ENCODE measurements at regions not wholly inside any gene's neighbourhood (a gene's known extent, or its start where the extent isn't known, plus 50 kb on each side); places are given as distances from the start of the nearest gene placed in this dataset.

DNA sequence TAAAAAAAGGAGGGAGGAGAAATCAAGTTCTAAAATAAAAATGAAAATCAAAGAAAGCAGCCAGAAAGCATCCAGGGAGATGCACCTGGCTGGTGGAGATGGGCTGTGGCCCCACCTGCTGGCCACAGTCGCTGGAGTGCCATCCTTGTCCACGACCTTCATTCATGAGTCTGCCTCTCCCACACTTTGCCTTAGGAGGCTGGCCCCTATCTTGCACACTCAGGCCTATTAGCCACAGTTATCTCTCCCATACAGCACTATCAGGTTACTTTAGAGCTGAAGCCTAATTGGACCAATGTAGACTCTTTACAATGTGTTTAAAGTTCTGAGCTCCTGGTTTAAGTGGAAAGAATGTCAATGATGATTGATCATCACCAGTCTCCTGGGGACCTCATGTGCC, 392.0 kb upstream of the RORA start:
- peak; percentile 77 for DNase-seq

DNA sequence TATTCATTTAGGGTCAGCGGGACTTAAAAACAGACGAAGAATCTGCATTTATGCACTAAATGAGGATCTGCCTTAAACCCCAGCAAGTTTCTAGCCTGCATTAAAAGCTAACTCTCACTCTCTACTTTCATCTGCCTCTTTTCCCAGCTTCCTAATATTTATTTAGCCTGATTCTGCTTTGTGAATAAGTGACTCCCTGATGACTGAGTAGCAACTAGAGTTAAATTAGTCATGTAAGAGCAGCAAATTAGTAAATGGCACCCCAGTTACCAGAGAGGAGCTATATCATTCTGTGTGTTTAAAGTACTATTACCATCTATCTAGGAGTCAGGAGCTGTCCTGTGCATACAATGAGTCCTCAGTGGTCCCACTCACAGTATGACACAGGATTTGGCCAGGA, 391.0 kb upstream of the RORA start:
- no peak for DNase-seq

DNA sequence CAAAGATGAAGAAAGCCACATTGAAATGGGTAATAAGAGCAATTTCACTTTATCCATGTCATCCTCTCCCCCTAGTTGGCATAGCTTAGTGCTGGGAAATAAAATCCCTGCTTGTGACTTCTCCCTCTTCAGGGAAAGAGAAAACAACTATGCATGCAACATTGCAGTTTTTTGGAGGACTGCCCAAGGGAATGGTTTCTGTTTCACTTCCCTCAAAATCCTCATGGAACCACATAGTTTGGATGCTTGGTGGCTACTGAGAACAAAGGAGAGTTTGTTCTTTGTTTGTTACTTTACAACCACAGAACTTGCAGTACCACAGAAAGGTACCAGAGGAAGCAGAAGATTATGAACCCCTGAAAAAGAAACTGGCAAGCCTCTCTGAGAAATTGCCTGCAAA, 384.6 kb upstream of the RORA start:
- DNase-seq = no peak

DNA sequence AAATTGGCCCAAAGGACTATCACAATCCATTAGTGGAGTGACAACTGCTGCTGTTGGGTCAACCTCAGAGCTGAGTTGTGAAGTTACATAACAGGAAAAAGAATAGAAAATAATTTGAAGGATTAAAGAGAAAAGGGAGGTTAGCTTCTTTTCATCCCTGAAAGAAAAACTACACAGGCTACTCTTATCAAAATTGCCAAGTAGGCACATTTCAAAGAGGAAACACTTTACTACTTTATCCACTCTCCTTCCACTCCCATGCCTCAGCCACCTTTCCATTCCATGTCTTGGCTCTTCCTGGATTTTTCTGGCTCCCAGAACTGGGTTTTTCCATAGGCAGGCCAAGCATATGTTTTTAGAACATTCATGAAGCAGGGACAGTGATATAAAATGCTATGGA, 384.0 kb upstream of the RORA start:
- no peak for DNase-seq

DNA sequence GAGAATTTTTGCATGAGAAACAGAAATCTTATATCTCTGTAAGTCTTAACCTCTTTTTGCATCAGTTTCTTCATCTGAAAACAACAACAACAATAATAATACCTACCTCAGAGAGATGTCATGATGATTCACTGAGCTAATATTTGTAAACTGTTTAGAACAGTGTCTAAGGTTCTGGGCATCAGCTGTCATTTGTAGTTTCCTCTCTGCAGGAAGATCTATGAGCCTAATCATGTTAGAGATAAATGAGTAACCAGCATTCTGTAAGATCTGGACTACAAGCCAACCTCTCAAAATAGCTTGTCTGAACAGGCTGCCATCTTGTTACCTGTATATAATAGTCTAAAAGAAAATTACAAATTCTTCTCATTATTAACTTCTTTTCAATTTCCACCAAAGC, 383.0 kb upstream of the RORA start:
- no peak for DNase-seq

DNA sequence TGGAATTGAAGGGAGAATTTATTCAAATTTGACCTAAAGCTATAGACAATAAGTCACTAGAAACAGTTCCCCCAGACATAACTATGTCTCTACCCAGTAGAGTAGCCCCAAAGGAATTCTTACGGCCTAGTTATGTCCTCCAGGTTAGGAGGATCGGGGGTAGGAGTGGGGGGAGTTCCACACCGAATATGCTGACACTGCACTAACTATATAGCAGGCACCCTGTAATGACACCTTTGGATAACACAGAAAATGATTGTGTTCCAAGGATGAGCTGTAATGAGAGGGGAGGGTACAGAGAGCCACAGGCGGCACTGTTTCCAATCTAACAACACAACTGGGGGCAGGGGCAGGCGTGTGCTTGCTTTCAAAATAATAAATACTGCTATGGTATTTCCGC, 376.2 kb upstream of the RORA start:
- no peak for DNase-seq

DNA sequence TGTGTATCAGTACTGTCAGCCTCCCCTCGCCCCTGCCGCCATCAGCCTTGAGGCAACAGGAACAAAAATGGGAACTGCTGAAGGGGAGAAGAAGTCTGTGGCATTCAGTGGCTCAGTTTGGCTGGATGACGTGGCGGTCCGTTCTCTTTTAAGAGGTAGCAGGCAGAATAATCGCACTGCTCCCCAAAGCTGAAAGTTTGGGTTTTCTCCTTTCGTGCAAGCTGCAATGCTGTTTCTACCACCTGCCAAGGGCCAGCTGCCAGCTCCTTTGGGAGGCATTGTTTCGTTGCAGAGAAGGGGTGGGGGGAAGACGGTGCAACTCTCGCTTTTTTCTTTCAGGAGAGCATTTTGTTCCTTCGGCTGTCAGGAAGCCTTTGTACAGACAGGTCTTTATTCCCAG, 369.6 kb upstream of the RORA start:
- peak; percentile 92 for DNase-seq

DNA sequence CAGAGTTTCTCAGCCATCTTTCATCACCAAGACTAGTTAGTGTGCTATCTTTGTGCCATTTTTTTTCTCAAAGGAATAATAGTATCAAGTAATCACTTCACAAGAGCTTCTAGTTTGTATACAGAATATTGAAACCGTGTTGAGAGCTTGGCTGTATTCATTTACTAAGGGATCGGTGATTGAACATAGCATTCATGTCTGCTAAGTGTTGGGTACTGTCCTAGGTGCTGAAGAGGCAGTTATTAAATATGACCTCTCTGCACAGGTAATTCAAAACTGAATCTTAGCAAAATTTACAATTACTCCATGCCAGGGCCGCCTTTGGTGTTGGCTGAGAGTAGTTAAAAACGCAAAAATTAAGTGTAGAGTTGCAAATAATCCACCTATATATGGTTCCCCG, 355.3 kb upstream of the RORA start:
- DNase-seq = no peak

DNA sequence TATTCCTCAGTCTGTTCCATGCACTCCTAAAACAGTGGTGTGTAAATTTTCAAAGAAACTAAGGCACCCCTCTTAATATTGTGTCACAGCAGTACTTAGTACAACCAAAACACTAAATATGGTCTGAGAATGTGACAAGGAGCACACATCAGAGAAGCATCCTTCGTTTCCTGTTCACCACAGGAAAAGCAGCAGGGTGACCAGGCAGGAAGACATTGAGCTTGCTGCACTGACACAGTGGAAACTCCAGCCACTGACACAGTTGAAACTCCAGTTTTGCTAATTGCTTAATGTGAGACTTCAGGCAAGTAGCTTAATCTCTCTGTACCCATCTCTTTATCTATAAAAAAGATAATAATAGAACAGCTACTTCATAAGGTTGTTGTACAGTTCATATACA, 353.0 kb upstream of the RORA start:
- no peak for DNase-seq

DNA sequence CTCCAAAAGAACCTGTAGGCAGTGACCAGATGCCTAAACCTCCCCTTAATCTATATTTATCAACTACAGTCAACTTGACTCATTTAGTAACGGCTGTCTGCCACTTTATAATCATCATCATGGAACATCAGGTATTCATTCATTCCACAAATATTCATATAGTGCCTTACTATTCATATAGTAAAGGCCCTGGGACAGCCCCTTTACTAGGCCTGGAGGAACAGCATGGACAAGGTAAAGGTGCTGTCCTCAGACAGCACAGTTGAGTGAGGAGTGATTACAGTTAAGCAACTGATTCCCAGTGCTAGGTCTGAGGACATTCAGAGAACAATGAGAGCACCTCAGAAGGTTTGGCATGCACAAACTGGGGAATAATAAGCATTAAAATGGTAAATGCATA, 346.5 kb upstream of the RORA start:
- DNase-seq = no peak

DNA sequence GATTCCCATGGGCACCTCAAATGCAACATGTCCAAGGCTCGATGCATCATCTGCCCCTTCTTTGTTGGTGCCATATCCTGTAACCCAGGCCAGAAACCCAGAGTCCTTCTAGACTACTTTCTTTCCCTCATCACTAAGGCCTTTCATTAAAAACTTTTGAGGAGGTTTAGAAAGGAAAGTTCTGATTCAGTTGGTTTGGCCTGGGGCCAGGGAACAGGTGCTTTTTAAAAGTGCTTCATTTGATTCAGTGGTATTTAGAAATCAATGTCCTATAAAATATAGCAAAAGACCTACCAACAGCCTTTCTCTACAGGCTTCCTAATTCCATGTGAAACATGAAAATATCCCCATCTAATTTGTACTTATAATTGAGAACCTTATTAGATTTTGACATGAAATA, 341.9 kb upstream of the RORA start:
- DNase-seq = no peak

DNA sequence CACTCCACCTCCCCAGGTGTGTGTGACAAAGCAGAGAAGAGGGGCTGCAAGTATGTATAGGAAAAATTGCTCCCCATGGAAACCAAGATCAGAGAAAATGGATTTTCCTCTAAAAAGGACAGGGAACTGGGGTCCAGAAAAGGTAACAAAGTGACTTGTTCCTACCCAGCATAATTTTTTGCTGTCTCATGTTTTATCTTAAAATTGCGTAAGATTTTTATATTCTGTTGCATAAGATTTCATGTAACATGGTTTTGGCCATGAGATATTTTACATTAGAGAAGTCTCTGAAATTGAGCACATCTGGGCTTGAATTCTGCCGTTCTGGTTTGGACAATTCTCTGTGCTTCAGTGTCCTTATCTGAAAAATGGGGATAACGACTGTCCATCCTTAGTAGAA, 335.7 kb upstream of the RORA start:
- DNase-seq = no peak

DNA sequence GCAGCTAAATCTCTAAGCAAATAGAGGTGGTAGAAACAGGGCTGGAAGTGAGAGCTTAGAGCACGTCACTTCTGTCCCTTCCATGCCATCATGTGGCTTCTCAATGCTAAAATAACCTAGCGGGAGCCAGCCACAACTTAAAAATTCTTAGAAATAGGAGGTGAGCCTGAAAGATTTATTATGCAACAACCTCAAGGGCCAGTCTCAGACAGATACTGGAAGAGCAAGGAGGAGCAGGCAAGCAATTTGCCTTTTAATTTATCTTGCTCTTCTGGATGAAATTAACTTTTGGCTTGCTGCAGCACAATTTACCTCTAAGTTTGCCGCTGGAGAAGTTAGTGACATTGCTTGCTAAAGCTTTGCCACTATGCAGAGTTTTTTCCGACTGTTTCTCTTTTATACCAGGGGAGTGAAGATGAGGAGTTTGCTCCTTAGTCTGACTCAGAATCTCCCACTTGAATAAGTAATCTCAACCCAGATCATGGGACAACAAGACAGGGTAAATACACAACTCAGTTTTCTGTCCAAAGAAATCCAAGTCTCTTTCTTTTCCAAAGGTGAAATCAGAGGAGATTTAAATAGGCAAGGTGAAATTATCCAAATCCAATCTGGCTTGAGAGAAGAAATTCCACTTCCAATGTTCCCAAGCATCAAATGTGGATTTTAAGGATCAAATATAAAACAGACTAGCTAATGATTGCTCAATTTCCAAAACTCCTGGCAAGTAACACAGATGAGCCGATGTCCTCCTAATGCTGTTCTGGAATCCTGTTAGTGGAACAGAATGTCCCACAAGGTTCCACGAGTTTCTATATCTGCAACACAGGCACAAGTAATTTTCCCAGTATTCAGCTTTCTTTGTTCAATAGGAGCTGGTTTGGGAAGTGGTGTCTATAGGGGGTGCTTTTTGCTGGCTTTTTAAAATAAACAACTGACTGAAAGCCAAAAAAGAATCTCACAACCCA, 329.4 kb upstream of the RORA start:
- DNase-seq = no peak

DNA sequence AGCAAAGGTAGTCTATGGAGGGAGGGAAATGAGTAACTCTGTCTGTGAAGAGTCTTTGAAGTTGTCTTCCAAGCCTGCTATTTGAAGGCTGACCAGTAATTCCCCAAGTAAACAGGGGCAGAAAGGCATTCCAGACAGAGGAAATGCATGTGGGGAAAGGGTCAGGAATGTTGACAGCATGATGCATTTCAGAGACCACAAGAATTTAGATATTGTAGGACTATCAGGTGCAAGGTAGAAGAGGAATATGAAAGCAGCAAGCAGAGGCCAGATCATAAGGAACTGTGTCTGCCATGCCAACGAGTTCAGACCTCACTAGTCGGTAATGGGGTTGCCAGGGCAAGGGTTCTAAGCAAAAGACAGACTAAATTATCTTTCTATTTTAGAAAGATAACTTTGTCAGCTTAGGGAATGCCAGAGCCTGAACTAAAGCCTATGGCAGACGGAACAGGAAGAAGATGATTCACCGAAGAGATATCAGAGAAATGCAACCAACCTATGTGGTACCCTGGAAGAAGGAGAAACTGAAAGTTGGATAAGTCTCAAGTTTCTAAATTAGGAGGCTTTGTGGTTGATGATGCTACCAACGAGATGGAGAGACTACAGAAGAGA, 327.0 kb upstream of the RORA start:
- no peak for DNase-seq

DNA sequence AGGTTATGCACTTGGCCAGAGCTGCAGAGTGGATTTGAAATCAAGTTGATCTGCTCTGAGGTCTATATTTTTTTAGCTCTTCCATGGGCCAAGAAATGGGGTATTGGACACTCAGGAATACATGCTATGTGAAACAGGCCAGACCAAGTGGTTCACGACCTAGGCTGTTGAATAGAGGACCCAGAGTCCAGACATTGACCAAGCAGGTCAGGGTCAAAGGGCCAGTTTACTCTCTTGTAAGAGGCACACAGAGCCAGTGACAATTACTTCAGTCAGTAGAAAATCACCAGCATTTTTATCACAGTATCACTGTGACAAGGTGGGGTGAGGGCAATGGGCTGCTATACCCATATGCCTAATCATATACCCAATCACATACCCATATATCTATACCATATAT, 320.6 kb upstream of the RORA start:
- no peak for DNase-seq

DNA sequence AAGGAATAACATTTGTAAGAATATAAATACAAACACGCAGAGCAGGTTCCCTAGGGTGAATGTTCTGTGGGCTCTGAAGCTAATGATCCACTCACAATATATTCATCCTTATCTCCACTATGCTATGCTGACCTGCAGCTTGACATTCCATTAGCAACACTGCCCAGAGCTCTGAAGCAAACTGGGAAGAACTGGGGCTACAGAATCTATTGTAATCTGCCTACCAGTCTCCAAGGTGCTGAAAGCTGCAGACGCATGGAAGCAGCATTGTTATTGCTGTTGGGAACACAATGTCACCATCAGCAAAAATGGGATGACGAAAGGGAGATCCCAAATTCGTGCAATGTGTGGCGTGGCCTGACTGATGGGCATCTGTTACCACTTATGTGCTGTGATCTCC, 316.7 kb upstream of the RORA start:
- DNase-seq = no peak

DNA sequence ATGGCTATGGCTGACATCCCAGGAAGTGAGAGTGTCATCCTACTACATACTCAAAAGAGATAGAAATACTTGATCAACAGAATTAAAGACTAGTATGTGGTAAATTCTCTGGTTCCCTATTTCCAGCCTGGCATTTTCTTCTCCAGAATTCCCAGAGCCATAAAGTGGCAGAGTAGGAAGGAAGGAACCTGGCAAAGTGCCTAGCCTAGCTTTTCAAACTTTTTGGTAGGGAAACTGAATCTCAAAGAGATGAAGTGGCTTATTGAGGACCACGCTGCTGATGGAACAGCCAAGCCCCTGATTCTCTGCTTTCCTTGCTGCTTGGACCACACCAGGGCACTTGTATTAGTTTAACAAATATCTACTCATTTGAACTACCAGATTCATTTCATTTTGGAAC, 312.4 kb upstream of the RORA start:
- no peak for DNase-seq

DNA sequence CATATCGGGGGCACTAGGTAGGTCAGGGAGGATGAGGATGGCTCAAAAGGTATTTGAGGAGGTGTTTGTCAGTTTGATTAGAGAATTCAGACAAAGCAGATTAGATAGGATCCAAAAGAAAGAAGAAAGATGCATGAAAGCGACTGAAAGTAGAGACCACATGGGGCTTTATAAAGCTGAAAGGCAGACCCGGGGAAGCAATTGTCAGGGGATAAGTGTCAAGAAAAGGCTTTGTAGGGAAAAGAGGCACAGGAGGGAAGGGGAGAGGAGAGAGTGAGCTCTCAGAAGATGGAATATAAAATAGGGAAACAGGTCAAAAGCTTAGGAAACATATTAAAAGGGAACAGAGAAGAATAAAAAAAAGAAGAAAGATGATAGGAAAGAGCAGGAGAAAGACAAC, 308.2 kb upstream of the RORA start:
- no peak for DNase-seq

DNA sequence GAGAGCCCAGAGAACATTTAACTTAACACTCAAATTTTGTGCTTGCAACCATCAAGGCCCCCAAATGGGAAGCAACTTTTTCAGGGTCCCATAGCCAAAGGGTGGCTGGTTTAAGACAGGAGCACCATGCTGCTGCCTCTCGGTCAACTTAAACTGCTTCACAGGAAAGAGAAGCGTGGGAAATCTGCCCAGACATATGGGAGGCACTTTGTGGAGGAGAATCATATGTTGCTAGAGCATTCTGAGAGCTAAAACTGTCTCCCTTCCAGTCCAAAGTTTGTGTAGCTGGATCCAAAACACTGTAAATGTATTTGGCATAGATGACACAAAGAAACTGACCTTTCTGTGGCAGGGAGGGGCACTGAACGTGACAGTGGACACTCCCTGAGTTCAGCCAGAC, 305.9 kb upstream of the RORA start:
- DNase-seq = no peak

DNA sequence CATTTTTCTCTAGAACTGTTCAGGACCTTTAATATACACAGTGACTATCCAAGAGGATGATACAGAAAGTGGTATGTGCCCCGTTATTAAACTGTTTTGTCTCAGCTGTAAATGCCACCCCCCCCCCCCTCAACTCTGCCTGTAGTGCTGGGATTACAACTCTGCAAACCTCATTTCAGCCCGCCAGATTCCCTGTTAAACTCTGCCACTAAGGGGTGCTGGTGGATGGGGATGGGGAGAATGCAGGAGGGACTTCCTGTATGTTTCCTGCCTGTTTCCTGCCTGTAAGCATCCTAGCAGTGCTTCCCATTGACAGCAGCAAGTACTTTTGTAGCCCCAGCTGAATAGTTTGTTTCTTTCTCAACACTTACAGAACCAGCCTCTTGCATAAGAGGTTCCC, 301.7 kb upstream of the RORA start:
- DNase-seq = no peak

DNA sequence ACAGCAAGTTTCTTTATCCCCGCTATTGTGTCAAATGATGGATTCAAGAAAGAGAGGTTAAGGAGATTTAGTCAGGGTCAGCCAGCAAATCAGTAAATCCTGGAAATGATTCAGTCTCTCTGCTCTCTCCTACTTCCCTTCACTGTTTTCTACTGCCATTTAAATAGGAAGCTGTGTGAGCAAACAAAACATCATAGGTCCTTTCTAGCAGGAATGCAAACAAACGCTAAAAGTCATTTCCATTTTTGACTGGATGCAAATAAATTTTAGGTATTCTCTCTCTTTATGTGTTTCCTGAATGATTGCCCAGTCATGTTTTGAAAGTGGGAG, 299.4 kb upstream of the RORA start:
- DNase-seq = no peak

DNA sequence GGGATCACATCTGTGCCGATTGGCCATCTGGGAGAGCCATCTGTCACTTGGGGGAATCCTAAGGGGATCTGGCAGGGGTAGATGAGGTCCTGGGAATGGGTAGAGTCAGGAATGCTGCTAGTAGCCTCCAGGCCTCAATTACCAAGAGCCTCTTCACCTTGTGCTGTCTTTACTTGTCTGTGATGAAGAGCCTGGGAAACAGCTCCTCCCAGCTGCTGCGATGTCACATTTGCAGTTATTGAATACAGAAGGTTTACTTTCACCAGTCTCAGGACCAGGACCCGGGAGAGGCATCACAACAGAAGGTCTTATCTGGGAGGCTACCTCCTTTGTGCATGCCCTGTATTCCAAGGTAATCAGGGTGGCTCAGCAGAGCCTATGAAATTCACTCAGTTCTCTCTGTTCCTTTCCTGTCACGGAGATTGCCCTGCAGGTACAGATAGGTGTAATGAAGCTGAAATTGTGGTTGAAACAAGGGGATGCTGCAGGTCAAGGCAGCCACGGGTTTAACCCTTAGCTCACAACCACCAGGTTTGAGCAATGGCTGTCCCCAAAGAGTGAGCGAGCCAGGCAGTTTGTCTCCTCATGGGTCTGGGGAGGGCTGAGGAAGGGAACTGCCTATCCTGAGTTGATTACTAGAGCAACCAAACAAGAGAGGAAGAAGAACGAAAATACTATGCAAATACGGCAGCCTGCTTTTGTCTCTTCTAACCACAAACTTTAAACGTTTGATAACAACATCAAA, 298.9 kb upstream of the RORA start:
- DNase-seq = no peak

DNA sequence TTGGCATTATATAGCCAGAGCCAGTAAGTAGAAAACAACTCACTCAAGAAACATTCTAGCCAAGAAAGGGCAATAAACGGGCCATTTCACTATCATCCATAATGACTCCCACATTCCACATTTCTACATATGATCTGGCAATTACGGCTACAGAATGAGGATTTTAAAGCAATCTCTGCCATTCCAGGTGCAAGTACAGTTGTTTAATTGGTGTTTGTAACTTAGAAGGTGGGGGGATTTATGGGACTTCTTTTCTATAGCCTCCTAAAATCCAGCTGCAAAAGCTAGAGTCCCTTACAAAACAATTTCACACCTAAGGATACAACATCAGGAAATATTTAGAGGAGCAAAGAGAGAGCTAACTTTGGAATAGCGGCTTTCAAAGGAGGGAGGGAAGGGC, 295.4 kb upstream of the RORA start:
- no peak for DNase-seq

DNA sequence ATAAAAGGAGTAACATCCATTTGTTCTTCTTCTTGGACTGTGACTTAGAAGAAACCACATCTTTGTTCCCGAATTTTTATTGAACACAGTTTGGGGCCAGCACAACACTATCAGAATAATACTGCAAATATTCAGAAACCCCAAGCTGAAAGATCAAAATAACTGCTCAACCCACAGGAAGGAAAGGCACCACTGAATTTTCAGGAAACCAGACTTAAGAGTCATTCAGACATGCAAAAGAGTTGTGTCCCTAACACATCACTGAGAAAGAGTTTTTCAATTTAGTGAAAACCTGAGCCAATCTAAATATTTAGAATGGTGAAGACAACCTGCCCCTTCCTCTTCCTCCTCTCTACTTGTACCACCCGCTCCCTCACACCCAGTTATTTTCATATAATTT, 295.0 kb upstream of the RORA start:
- no peak for DNase-seq
